Mucosa of rectum (tissue), 2 donors: ENCODE measurements at regions not wholly inside any gene's neighbourhood (a gene's known extent, or its start where the extent isn't known, plus 50 kb on each side); places are given as distances from the start of the nearest gene placed in this dataset.

Experiments used
- H3K27ac ChIP-seq, 2 donors: one replicate each; pipeline ENCODE4 v1.7.0; 2013; ENCODE audit warnings: inconsistent platforms in 2 of 2, low read depth in 2 of 2, low read length in 2 of 2
- H3K27me3 ChIP-seq, 2 donors: one replicate each; pipeline ENCODE4 v1.7.0; 2013; ENCODE audit warnings: low read length in 2 of 2; ENCODE audit not compliant: control insufficient read depth in 2 of 2, insufficient read depth in 2 of 2
- H3K36me3 ChIP-seq, 2 donors: one replicate each; pipeline ENCODE4 v1.7.0; 2013; ENCODE audit warnings: low read length in 2 of 2; ENCODE audit not compliant: control insufficient read depth in 2 of 2, insufficient read depth in 2 of 2
- H3K4me1 ChIP-seq, 2 donors: one replicate each; pipeline ENCODE4 v1.7.0; 2013; ENCODE audit warnings: low read length in 2 of 2, mild to moderate bottlenecking in 1 of 2; ENCODE audit not compliant: control insufficient read depth in 2 of 2, insufficient read depth in 2 of 2
- H3K4me3 ChIP-seq, 2 donors: one replicate each; pipeline ENCODE4 v1.7.0; 2013; ENCODE audit warnings: low read length in 2 of 2
- H3K9ac ChIP-seq, 2 donors: one replicate each; pipeline ENCODE4 v1.7.0; 2013; ENCODE audit warnings: low read length in 2 of 2, low read depth in 1 of 2, mild to moderate bottlenecking in 1 of 2
- H3K9me3 ChIP-seq, 2 donors: one replicate each; pipeline ENCODE4 v1.7.0; 2013; ENCODE audit warnings: low read length in 2 of 2; ENCODE audit not compliant: control insufficient read depth in 2 of 2
- donor health status: healthy.
- donor health status: Normal muscosa, but diverticular disease.

- no peaks in the 10 kb centered on the region for H3K9me3 ChIP-seq
- no peaks in the 10 kb centered on the region for H3K27me3 ChIP-seq
- H3K36me3 ChIP-seq = no peaks in the 10 kb centered on the region
- no peaks in the 10 kb centered on the region for H3K4me1 ChIP-seq
- no peak overlapping the region for H3K4me3 ChIP-seq
- no peak overlapping the region for H3K27ac ChIP-seq
- no peak overlapping the region for H3K9ac ChIP-seq
Measured at GRCh38 chr3:137610723-137611122, 153.4 kb upstream of the SOX14 start.

DNA sequence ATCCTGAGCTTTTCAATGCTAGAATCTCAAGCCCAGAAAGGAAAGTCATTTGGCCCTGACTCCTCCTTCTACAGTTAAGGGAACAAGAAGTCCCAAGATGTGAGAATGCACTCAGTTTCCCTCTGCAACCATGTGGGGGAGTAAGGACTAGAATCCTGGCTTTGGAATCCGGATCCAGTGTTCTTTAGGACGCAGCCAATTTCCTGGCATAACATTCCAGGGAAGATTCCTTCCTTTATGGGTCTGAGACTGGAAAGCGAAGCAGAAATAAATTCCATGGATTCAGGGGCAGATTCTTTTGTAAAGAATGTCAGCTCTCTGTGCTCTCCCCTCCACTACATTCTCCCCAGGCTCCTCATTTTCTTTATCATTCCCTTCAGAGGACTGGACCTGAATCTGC lies 151.8 kb upstream of the SOX14 start:
- Histone ChIP-seq H3K4me3 (no peak overlapping the region), H3K4me1 (no peaks in the 10 kb centered on the region), H3K27me3 (no peaks in the 10 kb centered on the region), H3K9ac (no peak overlapping the region), H3K27ac (no peak overlapping the region), H3K9me3 (no peaks in the 10 kb centered on the region), H3K36me3 (no peaks in the 10 kb centered on the region)

- Histone ChIP-seq H3K27me3 (no peaks in the 10 kb centered on the region), H3K9ac (no peak overlapping the region), H3K27ac (no peak overlapping the region), H3K36me3 (no peaks in the 10 kb centered on the region), H3K9me3 (no peaks in the 10 kb centered on the region), H3K4me3 (no peak overlapping the region), H3K4me1 (no peaks in the 10 kb centered on the region)
Measured at GRCh38 chr3:137615659-137616418, 148.3 kb upstream of the SOX14 start.

DNA sequence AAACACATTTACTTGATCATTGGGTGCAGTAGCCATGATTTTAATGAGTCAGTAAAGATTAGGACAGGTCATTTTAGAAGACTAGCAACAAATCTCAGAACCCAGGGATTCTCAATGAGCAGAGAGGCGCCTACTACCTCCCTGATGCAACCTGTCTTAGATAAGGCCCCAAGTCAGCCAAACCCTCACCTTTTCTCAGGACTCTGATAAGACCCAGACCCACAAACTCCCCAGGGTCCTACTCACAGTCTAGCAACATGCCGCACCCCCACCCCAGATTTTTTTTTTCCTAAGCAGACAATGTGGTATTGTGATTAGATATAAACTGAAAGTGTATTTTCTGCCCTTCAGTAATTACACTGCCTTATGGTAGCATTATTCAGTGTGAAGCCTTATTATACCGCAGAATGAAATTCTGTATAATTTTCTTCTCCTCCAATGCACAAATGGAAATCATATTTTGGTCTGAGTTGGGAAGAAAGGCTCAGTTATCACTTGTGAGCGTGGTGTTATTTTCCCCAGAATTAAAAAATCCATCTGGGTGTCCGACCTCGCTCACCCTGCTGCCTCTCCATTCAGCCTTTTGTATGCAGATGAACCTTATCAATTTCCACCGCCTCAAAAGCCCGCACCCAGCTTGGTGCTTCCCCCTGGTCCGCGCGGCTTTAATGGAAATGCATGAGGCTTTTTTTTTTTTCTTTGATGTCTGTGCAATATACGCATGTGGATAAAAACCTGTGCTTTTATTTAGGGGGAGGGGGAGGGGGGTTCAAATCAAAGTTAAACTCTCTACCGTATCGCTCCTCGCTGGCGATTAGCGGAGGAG lies 122.0 kb upstream of the SOX14 start:
- no peaks in the 10 kb centered on the region for H3K9me3 ChIP-seq
- no peaks in the 10 kb centered on the region for H3K36me3 ChIP-seq
- H3K4me1 ChIP-seq = no peaks in the 10 kb centered on the region
- no peak overlapping the region for H3K4me3 ChIP-seq
- H3K9ac ChIP-seq = no peak overlapping the region
- no peak overlapping the region for H3K27ac ChIP-seq
- no peaks in the 10 kb centered on the region for H3K27me3 ChIP-seq

- Histone ChIP-seq H3K4me1 (no peaks in the 10 kb centered on the region), H3K9me3 (no peaks in the 10 kb centered on the region), H3K4me3 (no peak overlapping the region), H3K27ac (no peak overlapping the region), H3K9ac (no peak overlapping the region), H3K36me3 (no peaks in the 10 kb centered on the region), H3K27me3 (no peaks in the 10 kb centered on the region)
Measured at GRCh38 chr3:137642831-137643230, 121.3 kb upstream of the SOX14 start.

GRCh38 chr3:137647179-137647578 lies 116.9 kb upstream of the SOX14 start:
- no peaks in the 10 kb centered on the region for H3K9me3 ChIP-seq
- H3K4me1 ChIP-seq = no peaks in the 10 kb centered on the region
- H3K4me3 ChIP-seq = no peak overlapping the region
- no peaks in the 10 kb centered on the region for H3K27me3 ChIP-seq
- no peak overlapping the region for H3K9ac ChIP-seq
- no peaks in the 10 kb centered on the region for H3K36me3 ChIP-seq
- H3K27ac ChIP-seq = no peak overlapping the region

- no peaks in the 10 kb centered on the region for H3K36me3 ChIP-seq
- H3K9ac ChIP-seq = no peak overlapping the region
- no peak overlapping the region for H3K27ac ChIP-seq
- H3K9me3 ChIP-seq = peaks cover 0 to 5% of the 10 kb centered on the region in 2 donors
- H3K4me1 ChIP-seq = no peaks in the 10 kb centered on the region
- no peak overlapping the region for H3K4me3 ChIP-seq
- H3K27me3 ChIP-seq = no peaks in the 10 kb centered on the region
Measured at GRCh38 chr3:137669519-137670060, 94.5 kb upstream of the SOX14 start.

GRCh38 chr3:137687181-137687879 lies 76.8 kb upstream of the SOX14 start:
- Histone ChIP-seq H3K36me3 (no peaks in the 10 kb centered on the region), H3K4me1 (no peaks in the 10 kb centered on the region), H3K4me3 (no peak overlapping the region), H3K9me3 (no peaks in the 10 kb centered on the region), H3K27me3 (no peaks in the 10 kb centered on the region), H3K27ac (no peak overlapping the region), H3K9ac (no peak overlapping the region)

- H3K27me3 ChIP-seq = no peaks in the 10 kb centered on the region
- H3K4me1 ChIP-seq = no peaks in the 10 kb centered on the region
- H3K4me3 ChIP-seq = no peak overlapping the region
- no peaks in the 10 kb centered on the region for H3K36me3 ChIP-seq
- no peak overlapping the region for H3K27ac ChIP-seq
- no peak overlapping the region for H3K9ac ChIP-seq
- no peaks in the 10 kb centered on the region for H3K9me3 ChIP-seq
Measured at GRCh38 chr3:137692803-137693431, 71.2 kb upstream of the SOX14 start.
